ENCODE measurements at regions not wholly inside any gene's neighbourhood (a gene's known extent, or its start where the extent isn't known, plus 50 kb on each side); places are given as distances from the start of the nearest gene placed in this dataset.

DNA sequence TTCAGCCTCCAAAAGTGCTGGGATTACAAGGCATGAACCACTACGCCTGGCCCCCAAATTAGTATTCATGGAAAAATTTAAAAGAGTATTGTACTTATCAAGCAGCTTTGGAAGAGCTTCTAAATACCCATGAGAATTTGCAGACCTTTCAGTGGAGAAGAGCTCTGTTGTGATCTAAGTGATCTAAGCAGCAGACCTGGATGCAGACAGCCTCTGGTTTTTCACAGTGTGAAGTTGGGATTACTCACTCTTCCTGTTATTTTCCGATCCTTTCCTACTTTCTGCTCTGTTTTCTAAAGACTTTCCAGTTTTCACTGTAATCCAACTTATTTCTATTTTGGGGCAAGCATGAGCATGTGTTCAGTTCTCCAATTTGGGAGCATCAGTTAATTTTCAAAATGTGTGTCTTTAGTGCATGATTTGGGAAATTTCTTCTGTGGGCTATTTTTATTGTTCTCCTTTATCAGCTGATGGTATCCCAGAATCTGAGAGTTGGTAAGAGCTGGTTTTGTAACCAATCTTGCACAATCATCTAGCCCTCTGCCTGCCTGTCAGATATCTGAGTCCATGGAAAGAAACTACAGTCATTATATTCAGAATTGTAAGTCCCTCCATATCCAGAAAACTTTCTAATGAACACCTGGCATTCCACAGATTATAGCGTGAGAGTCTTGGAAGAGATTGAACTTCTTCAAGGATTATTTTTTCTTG is 207.7 kb upstream of the DTNBP1 start:
- no peaks in the 10 kb centered on the region for H3K9me3 ChIP-seq (ENCODE audit: control insufficient read depth, low read length)
- no peaks in the 10 kb centered on the region for H3K27me3 ChIP-seq (ENCODE audit: control insufficient read depth in 1 of 2, insufficient read depth in 2 of 2, low read length in 1 of 2)
- no peaks in the 10 kb centered on the region for H3K4me1 ChIP-seq (ENCODE audit: control insufficient read depth in 1 of 2, insufficient read depth in 2 of 2, low read length in 2 of 2)
- no peaks in the 10 kb centered on the region for H3K36me3 ChIP-seq (ENCODE audit: control insufficient read depth in 1 of 2, insufficient read depth in 2 of 2, low read length in 1 of 2)
- WGBS, 2 donors = 48 to 49% methylated on average over 3 of the region's 3 CpGs
- DNase-seq = no peak
- ATAC-seq (ENCODE audit: low FRiP score) = peak; percentile 64
- no peak overlapping the region for H3K4me3 ChIP-seq (ENCODE audit: low read length in 2 of 2)
- no peak overlapping the region for H3K27ac ChIP-seq (ENCODE audit: low read depth in 1 of 2, low read length in 2 of 2)
- intact Hi-C loops (cut with DNase I) = no loop called here

DNA sequence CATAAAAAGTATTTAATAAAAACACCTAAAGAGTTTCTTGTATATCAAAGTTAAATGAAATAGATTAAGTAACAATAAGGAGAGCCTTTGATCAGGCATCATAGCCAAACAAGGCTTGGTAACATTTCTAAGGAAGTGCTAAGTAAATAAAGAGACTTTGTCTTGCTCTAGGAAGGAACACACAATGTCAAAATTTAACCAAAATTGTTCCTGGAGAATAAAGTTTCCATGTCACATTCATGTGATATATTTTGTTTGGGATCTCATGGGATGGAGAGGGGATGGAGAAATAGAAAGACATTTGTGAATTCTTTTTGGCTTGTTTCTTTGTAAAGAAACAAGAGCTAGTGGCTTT is 201.9 kb upstream of the DTNBP1 start:
- ATAC-seq (ENCODE audit: low FRiP score) (no peak), DNase-seq (no peak)
- Histone ChIP-seq H3K9me3 (ENCODE audit: control insufficient read depth, low read length) (no peaks in the 10 kb centered on the region), H3K4me3 (ENCODE audit: low read length in 2 of 2) (no peak overlapping the region), H3K27ac (ENCODE audit: low read depth in 1 of 2, low read length in 2 of 2) (no peak overlapping the region), H3K27me3 (ENCODE audit: control insufficient read depth in 1 of 2, insufficient read depth in 2 of 2, low read length in 1 of 2) (no peaks in the 10 kb centered on the region), H3K36me3 (ENCODE audit: control insufficient read depth in 1 of 2, insufficient read depth in 2 of 2, low read length in 1 of 2) (no peaks in the 10 kb centered on the region), H3K4me1 (ENCODE audit: control insufficient read depth in 1 of 2, insufficient read depth in 2 of 2, low read length in 2 of 2) (no peaks in the 10 kb centered on the region)
- intact Hi-C loops (cut with DNase I) = no loop called here

DNA sequence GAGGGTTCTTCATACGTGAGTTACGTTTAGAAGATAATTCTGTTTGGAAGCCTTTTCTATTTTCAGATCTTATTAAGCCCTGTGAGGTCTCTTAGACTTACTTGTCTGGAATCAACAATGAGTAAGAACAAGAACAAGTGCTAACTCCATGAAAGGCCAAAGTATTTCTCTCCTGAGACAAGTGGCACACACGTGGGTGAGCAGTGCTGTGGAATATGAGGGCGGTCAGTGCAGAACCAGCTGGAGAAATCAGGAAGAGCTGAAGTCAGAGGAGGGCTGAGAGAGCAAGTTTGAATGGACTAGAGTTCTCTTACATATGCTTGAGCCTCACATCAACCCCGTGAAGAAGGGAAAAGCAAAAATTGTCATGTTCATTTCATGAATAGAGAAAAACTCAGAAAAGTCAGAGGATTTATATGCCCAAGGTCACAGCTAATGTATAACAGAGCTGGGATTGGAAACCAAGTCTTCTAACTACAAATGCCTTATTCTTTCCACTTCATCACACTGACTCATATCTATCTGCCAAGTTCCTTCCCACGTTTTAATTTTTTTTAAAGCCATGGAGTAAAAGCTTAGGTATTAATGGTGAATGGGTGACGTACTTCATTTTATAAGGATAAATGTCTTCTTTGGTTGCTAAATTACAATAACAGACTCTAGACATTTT is 201.3 kb upstream of the DTNBP1 start:
- no peak for DNase-seq
- intact Hi-C loops (cut with DNase I) = no loop called here
- ATAC-seq (ENCODE audit: low FRiP score) = no peak
- H3K9me3 ChIP-seq (ENCODE audit: control insufficient read depth, low read length) = no peaks in the 10 kb centered on the region
- H3K4me3 ChIP-seq (ENCODE audit: low read length in 2 of 2) = no peak overlapping the region
- H3K4me1 ChIP-seq (ENCODE audit: control insufficient read depth in 1 of 2, insufficient read depth in 2 of 2, low read length in 2 of 2) = no peaks in the 10 kb centered on the region
- H3K27ac ChIP-seq (ENCODE audit: low read depth in 1 of 2, low read length in 2 of 2) = no peak overlapping the region
- H3K27me3 ChIP-seq (ENCODE audit: control insufficient read depth in 1 of 2, insufficient read depth in 2 of 2, low read length in 1 of 2) = no peaks in the 10 kb centered on the region
- H3K36me3 ChIP-seq (ENCODE audit: control insufficient read depth in 1 of 2, insufficient read depth in 2 of 2, low read length in 1 of 2) = no peaks in the 10 kb centered on the region
- 46 to 53% methylated on average over 7 of the region's 7 CpGs for WGBS, 2 donors

DNA sequence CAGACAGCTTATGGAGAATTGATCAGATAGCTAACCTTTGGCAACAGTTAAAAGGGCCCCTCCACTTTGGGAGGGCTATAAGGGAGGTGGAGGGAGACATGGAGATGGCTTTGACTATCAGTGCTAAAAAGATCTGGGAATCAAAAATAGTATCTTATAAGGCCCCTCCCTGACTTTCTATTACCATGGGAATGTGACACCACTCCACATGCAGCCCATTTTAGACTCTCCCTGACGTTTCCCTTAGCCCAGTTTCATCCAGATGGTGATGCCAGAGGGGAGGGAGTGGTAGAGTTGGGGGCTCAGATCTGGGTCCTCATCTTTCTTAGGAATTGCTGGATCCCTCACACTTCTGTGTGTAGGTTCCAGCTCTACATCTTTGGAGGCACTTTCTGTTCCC is 200.0 kb upstream of the DTNBP1 start:
- Histone ChIP-seq H3K4me1 (ENCODE audit: control insufficient read depth in 1 of 2, insufficient read depth in 2 of 2, low read length in 2 of 2) (no peaks in the 10 kb centered on the region), H3K36me3 (ENCODE audit: control insufficient read depth in 1 of 2, insufficient read depth in 2 of 2, low read length in 1 of 2) (no peaks in the 10 kb centered on the region), H3K9me3 (ENCODE audit: control insufficient read depth, low read length) (no peaks in the 10 kb centered on the region), H3K4me3 (ENCODE audit: low read length in 2 of 2) (no peak overlapping the region), H3K27ac (ENCODE audit: low read depth in 1 of 2, low read length in 2 of 2) (no peak overlapping the region), H3K27me3 (ENCODE audit: control insufficient read depth in 1 of 2, insufficient read depth in 2 of 2, low read length in 1 of 2) (no peaks in the 10 kb centered on the region)
- ATAC-seq (ENCODE audit: low FRiP score) (no peak), DNase-seq (no peak)
- 75 to 89% methylated on average over 1 of the region's 1 CpG for WGBS, 2 donors
- intact Hi-C loops (cut with DNase I) = no loop called here

DNA sequence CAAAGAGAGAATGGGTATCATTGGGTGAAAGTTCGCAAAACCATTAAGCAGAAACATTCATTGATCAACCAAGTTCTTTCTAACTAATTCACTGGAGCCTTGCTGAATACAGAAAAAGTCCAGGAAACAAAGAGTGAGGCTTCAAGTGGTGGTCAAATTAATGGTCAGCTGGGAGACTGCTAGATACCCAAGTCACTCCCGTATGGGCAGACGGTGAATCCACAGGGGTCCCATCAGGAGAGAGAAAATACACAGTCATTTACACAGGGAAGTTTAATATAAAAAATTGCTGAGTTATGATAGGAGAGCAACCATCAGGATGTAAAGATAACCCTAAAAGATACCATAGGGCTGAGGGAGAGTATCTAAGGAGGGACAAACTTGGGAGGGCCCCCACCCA is 198.7 kb upstream of the DTNBP1 start:
- H3K27ac ChIP-seq (ENCODE audit: low read depth in 1 of 2, low read length in 2 of 2) = no peak overlapping the region
- no peaks in the 10 kb centered on the region for H3K27me3 ChIP-seq (ENCODE audit: control insufficient read depth in 1 of 2, insufficient read depth in 2 of 2, low read length in 1 of 2)
- no peak for DNase-seq
- H3K36me3 ChIP-seq (ENCODE audit: control insufficient read depth in 1 of 2, insufficient read depth in 2 of 2, low read length in 1 of 2) = no peaks in the 10 kb centered on the region
- 97% methylated on average over 3 of the region's 3 CpGs for WGBS, 2 donors
- no peaks in the 10 kb centered on the region for H3K9me3 ChIP-seq (ENCODE audit: control insufficient read depth, low read length)
- ATAC-seq (ENCODE audit: low FRiP score) = no peak
- no peak overlapping the region for H3K4me3 ChIP-seq (ENCODE audit: low read length in 2 of 2)
- intact Hi-C loops (cut with DNase I) = no loop called here
- no peaks in the 10 kb centered on the region for H3K4me1 ChIP-seq (ENCODE audit: control insufficient read depth in 1 of 2, insufficient read depth in 2 of 2, low read length in 2 of 2)

DNA sequence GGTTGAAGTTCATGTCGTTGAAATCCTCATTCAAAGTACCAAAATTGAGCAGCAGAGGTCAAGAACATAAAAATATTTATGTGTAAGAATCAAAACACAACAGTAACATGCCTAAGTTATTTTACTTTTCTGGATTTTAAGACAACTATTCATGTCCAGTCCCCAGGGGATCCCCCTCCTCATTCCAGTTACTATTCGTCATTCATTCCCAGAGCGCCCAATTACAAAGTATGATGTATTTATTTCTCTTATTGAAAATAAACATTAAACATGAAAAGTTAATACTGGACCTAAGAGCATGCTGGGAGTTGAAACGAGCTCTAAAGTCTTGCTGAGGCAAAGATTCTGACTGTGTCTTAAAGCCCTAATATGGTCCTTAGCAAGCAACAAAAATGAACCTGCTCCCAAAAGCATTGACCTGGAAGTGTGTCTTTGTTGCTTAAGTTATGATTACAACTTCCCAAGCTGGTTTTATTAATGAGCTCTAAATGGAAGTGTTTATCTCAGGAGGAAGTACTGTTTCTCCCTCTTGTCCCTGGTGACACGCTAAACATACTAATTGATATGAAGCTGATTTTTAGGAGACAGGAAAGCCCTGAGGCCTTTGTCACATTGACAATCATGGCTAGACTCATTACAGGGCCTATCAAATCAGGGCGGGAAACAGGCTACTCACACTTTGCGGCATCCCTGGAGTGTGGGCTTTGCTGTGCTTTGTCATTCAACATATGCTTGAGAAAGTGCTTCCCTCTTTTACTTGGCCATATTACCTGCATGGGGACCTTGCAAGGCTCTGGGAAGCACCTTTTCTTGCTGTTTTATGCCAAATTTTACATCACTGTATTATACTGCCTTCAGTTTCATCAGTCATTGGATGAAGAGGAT is 192.2 kb upstream of the DTNBP1 start:
- no peak overlapping the region for H3K4me3 ChIP-seq (ENCODE audit: low read length in 2 of 2)
- no peaks in the 10 kb centered on the region for H3K27me3 ChIP-seq (ENCODE audit: control insufficient read depth in 1 of 2, insufficient read depth in 2 of 2, low read length in 1 of 2)
- WGBS, 2 donors = 49 to 57% methylated on average over 7 of the region's 7 CpGs
- intact Hi-C loops (cut with DNase I) = no loop called here
- no peaks in the 10 kb centered on the region for H3K36me3 ChIP-seq (ENCODE audit: control insufficient read depth in 1 of 2, insufficient read depth in 2 of 2, low read length in 1 of 2)
- no peak overlapping the region for H3K27ac ChIP-seq (ENCODE audit: low read depth in 1 of 2, low read length in 2 of 2)
- ATAC-seq (ENCODE audit: low FRiP score) (no peak), DNase-seq (no peak)
- no peaks in the 10 kb centered on the region for H3K4me1 ChIP-seq (ENCODE audit: control insufficient read depth in 1 of 2, insufficient read depth in 2 of 2, low read length in 2 of 2)
- H3K9me3 ChIP-seq (ENCODE audit: control insufficient read depth, low read length) = no peaks in the 10 kb centered on the region

DNA sequence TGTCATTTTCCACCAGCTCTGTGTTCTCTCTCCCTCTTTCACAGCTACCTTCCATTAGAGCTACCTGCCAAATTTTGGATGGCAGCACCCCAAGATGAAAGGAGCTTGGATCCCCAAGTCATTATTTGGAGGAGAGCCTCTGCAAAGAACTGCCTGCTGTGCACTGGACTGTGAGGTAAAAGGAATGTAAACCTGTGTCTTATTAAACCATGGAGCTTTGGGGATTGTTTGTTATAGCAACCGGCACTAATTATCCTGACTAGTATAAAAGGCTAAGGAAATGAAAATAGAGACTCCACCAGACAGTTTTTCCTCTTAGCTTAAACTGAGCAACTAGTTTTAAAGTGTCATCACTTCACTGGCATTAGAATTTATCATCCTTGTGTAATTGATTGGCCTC is 191.6 kb upstream of the DTNBP1 start:
- Histone ChIP-seq H3K27me3 (ENCODE audit: control insufficient read depth in 1 of 2, insufficient read depth in 2 of 2, low read length in 1 of 2) (no peaks in the 10 kb centered on the region), H3K4me3 (ENCODE audit: low read length in 2 of 2) (no peak overlapping the region), H3K4me1 (ENCODE audit: control insufficient read depth in 1 of 2, insufficient read depth in 2 of 2, low read length in 2 of 2) (no peaks in the 10 kb centered on the region), H3K9me3 (ENCODE audit: control insufficient read depth, low read length) (no peaks in the 10 kb centered on the region), H3K27ac (ENCODE audit: low read depth in 1 of 2, low read length in 2 of 2) (no peak overlapping the region), H3K36me3 (ENCODE audit: control insufficient read depth in 1 of 2, insufficient read depth in 2 of 2, low read length in 1 of 2) (no peaks in the 10 kb centered on the region)
- ATAC-seq (ENCODE audit: low FRiP score) (no peak), DNase-seq (no peak)
- WGBS, 2 donors = 69 to 87% methylated on average over 1 of the region's 1 CpG
- intact Hi-C loops (cut with DNase I) = no loop called here

DNA sequence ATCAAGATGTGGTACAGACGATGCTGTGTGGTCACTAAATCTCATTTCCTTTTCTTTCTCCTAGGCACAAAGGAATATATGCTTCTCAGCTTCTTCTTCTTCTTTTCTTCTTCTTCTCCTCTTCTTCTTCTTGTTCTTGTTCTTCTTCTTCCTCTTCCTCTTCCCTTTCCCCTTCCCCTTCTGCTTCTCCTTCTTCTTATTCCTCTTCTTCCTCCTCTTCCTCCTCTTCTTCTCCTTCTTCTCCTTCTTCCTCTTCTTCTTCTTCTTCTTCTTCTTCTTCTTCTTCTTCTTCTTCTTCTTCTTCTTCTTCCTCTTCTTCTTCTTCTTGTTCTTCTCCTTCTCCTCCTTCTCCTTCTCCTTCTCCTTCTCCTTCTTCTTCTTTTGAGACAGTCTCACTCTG is 190.4 kb upstream of the DTNBP1 start:
- no peak for DNase-seq
- H3K36me3 ChIP-seq (ENCODE audit: control insufficient read depth in 1 of 2, insufficient read depth in 2 of 2, low read length in 1 of 2) = no peaks in the 10 kb centered on the region
- H3K4me1 ChIP-seq (ENCODE audit: control insufficient read depth in 1 of 2, insufficient read depth in 2 of 2, low read length in 2 of 2) = no peaks in the 10 kb centered on the region
- no peaks in the 10 kb centered on the region for H3K9me3 ChIP-seq (ENCODE audit: control insufficient read depth, low read length)
- intact Hi-C loops (cut with DNase I) = no loop called here
- no peak overlapping the region for H3K4me3 ChIP-seq (ENCODE audit: low read length in 2 of 2)
- no peak for ATAC-seq (ENCODE audit: low FRiP score)
- WGBS, 2 donors = 81 to 89% methylated on average over 1 of the region's 1 CpG
- H3K27me3 ChIP-seq (ENCODE audit: control insufficient read depth in 1 of 2, insufficient read depth in 2 of 2, low read length in 1 of 2) = no peaks in the 10 kb centered on the region
- H3K27ac ChIP-seq (ENCODE audit: low read depth in 1 of 2, low read length in 2 of 2) = no peak overlapping the region

DNA sequence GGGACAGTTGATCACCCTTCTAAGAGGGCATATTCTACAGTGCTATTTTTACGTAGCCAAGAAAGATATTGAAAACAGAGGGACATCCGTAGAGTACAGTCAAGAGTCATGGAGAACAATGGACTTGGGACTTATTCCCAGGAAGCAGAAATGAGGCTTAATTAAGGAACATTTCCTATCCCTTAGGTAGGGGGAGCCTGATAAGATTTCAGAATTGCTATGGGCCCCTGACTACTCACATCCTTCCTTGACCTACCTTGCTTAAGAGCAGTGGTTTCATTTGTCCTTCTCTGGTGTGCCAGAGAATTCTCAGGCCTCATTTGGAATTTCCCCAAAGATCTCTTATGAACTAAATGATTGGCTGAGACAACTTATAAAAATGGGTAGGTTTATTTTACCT is 189.5 kb upstream of the DTNBP1 start:
- ATAC-seq (ENCODE audit: low FRiP score) (no peak), DNase-seq (no peak)
- Histone ChIP-seq H3K27me3 (ENCODE audit: control insufficient read depth in 1 of 2, insufficient read depth in 2 of 2, low read length in 1 of 2) (no peaks in the 10 kb centered on the region), H3K9me3 (ENCODE audit: control insufficient read depth, low read length) (no peaks in the 10 kb centered on the region), H3K4me3 (ENCODE audit: low read length in 2 of 2) (no peak overlapping the region), H3K4me1 (ENCODE audit: control insufficient read depth in 1 of 2, insufficient read depth in 2 of 2, low read length in 2 of 2) (no peaks in the 10 kb centered on the region), H3K27ac (ENCODE audit: low read depth in 1 of 2, low read length in 2 of 2) (no peak overlapping the region), H3K36me3 (ENCODE audit: control insufficient read depth in 1 of 2, insufficient read depth in 2 of 2, low read length in 1 of 2) (no peaks in the 10 kb centered on the region)
- intact Hi-C loops (cut with DNase I) = no loop called here
- WGBS, 2 donors = 98% methylated on average over 2 of the region's 2 CpGs
